ENCODE measurements at regions not wholly inside any gene's neighbourhood (a gene's known extent, or its start where the extent isn't known, plus 50 kb on each side); places are given as distances from the start of the nearest gene placed in this dataset.

- Mint-ChIP-seq H3K9me3 (ENCODE audit: unreplicated experiment) (no peaks in the 10 kb centered on the region), H3K4me3 (ENCODE audit: unreplicated experiment) (peak overlapping the region; percentile 54), H3K27me3 (ENCODE audit: unreplicated experiment) (no peaks in the 10 kb centered on the region), H3K4me1 (ENCODE audit: unreplicated experiment) (no peaks in the 10 kb centered on the region), H3K27ac (ENCODE audit: unreplicated experiment) (no peak overlapping the region), H3K36me3 (ENCODE audit: low read depth, unreplicated experiment) (no peaks in the 10 kb centered on the region)
- peak; percentile 22 for DNase-seq (ENCODE audit: low spot score)
- no peak for TF ChIP-seq CTCF (IDR thresholded peaks at IDR 0.05; ENCODE audit: unreplicated experiment)
Measured at GRCh38 chr3:88000853-88001252, 58.0 kb downstream of the CGGBP1 start.

- peaks cover 1% of the 10 kb centered on the region for H3K27me3 Mint-ChIP-seq (ENCODE audit: unreplicated experiment)
- H3K4me3 Mint-ChIP-seq (ENCODE audit: unreplicated experiment): no peak overlapping the region
- no peak for TF ChIP-seq CTCF (IDR thresholded peaks at IDR 0.05; ENCODE audit: unreplicated experiment)
- H3K36me3 Mint-ChIP-seq (ENCODE audit: low read depth, unreplicated experiment): no peaks in the 10 kb centered on the region
- H3K9me3 Mint-ChIP-seq (ENCODE audit: unreplicated experiment): no peaks in the 10 kb centered on the region
- no peak overlapping the region for H3K27ac Mint-ChIP-seq (ENCODE audit: unreplicated experiment)
- H3K4me1 Mint-ChIP-seq (ENCODE audit: unreplicated experiment): no peaks in the 10 kb centered on the region
- DNase-seq (ENCODE audit: low spot score): no peak
Measured at GRCh38 chr3:87997966-87998365, 60.8 kb downstream of the CGGBP1 start.

- TF ChIP-seq CTCF (IDR thresholded peaks at IDR 0.05; ENCODE audit: unreplicated experiment): no peak
- DNase-seq (ENCODE audit: low spot score): no peak
- Mint-ChIP-seq H3K4me3 (ENCODE audit: unreplicated experiment) (no peak overlapping the region), H3K36me3 (ENCODE audit: low read depth, unreplicated experiment) (no peaks in the 10 kb centered on the region), H3K27me3 (ENCODE audit: unreplicated experiment) (peaks cover 1% of the 10 kb centered on the region), H3K4me1 (ENCODE audit: unreplicated experiment) (no peaks in the 10 kb centered on the region), H3K9me3 (ENCODE audit: unreplicated experiment) (no peaks in the 10 kb centered on the region), H3K27ac (ENCODE audit: unreplicated experiment) (no peak overlapping the region)
Measured at GRCh38 chr3:87997298-87997697, 61.5 kb downstream of the CGGBP1 start.

- Mint-ChIP-seq H3K27ac (ENCODE audit: unreplicated experiment) (no peak overlapping the region), H3K9me3 (ENCODE audit: unreplicated experiment) (no peaks in the 10 kb centered on the region), H3K36me3 (ENCODE audit: low read depth, unreplicated experiment) (no peaks in the 10 kb centered on the region), H3K4me3 (ENCODE audit: unreplicated experiment) (no peak overlapping the region), H3K4me1 (ENCODE audit: unreplicated experiment) (no peaks in the 10 kb centered on the region), H3K27me3 (ENCODE audit: unreplicated experiment) (peaks cover 1% of the 10 kb centered on the region)
- DNase-seq (ENCODE audit: low spot score): no peak
- no peak for TF ChIP-seq CTCF (IDR thresholded peaks at IDR 0.05; ENCODE audit: unreplicated experiment)
Measured at GRCh38 chr3:87996882-87997281, 61.9 kb downstream of the CGGBP1 start.

GRCh38 chr3:87993566-87993965 is 65.2 kb downstream of the CGGBP1 start:
- Mint-ChIP-seq H3K4me3 (ENCODE audit: unreplicated experiment) (no peak overlapping the region), H3K4me1 (ENCODE audit: unreplicated experiment) (no peaks in the 10 kb centered on the region), H3K27me3 (ENCODE audit: unreplicated experiment) (peaks cover 1% of the 10 kb centered on the region), H3K36me3 (ENCODE audit: low read depth, unreplicated experiment) (no peaks in the 10 kb centered on the region), H3K27ac (ENCODE audit: unreplicated experiment) (no peak overlapping the region), H3K9me3 (ENCODE audit: unreplicated experiment) (no peaks in the 10 kb centered on the region)
- DNase-seq (ENCODE audit: low spot score): no peak
- no peak for TF ChIP-seq CTCF (IDR thresholded peaks at IDR 0.05; ENCODE audit: unreplicated experiment)

Data from endothelial cell (in vitro differentiated cells).